ENCODE measurements at regions not wholly inside any gene's neighbourhood (a gene's known extent, or its start where the extent isn't known, plus 50 kb on each side); places are given as distances from the start of the nearest gene placed in this dataset.

GRCh38 chr9:22279636-22280035 is 167.0 kb upstream of the DMRTA1 start:
- Histone ChIP-seq H3K36me3 (no peaks in the 10 kb centered on the region), H3K4me3 (no peak overlapping the region), H3K4me1 (no peaks in the 10 kb centered on the region), H3K9me3 (no peaks in the 10 kb centered on the region), H3K27ac (no peak overlapping the region), H3K27me3 (no peaks in the 10 kb centered on the region)
- intact Hi-C loops (cut with DNase I) = no loop called here
- no peak for TF ChIP-seq CTCF (IDR thresholded peaks at IDR 0.05)
- no peak for TF ChIP-seq POLR2AphosphoS5 (IDR thresholded peaks at IDR 0.05; ENCODE audit: insufficient read depth in 1 of 2, low read depth in 1 of 2)
- TF ChIP-seq POLR2A (IDR thresholded peaks at IDR 0.05) = no peak
- no peak for DNase-seq (ENCODE audit: extremely low spot score in 2 of 2)

DNA sequence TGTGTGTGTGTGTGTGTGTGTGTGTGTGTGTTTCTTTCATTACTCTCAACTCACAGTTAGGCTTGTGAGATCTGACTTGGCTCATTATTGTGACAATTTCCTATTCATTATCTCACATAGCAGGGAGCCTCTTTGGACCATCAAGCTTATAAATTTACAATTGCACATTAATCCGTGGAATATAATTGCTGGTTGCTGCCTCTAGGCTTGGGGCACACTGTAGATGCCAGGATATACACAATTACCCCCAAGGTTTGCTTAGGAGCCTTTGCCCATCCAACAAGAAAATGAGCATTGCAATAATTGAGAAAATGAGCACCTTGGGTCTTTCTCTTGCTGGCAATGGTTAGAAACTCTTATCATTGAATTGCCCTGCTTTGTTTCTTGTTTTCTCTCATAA is 161.6 kb upstream of the DMRTA1 start:
- H3K4me3 ChIP-seq = no peak overlapping the region
- H3K36me3 ChIP-seq = no peaks in the 10 kb centered on the region
- no peak overlapping the region for H3K27ac ChIP-seq
- no peak for DNase-seq (ENCODE audit: extremely low spot score in 2 of 2)
- no peak for TF ChIP-seq POLR2A (IDR thresholded peaks at IDR 0.05)
- TF ChIP-seq POLR2AphosphoS5 (IDR thresholded peaks at IDR 0.05; ENCODE audit: insufficient read depth in 1 of 2, low read depth in 1 of 2) = no peak
- no peak for TF ChIP-seq CTCF (IDR thresholded peaks at IDR 0.05)
- H3K27me3 ChIP-seq = no peaks in the 10 kb centered on the region
- no peaks in the 10 kb centered on the region for H3K4me1 ChIP-seq
- intact Hi-C loops (cut with DNase I) = no loop called here
- H3K9me3 ChIP-seq = no peaks in the 10 kb centered on the region

GRCh38 chr9:22286661-22287060 is 160.0 kb upstream of the DMRTA1 start:
- DNase-seq (ENCODE audit: extremely low spot score in 2 of 2) = no peak
- TF ChIP-seq POLR2AphosphoS5 (IDR thresholded peaks at IDR 0.05; ENCODE audit: insufficient read depth in 1 of 2, low read depth in 1 of 2) = no peak
- Histone ChIP-seq H3K9me3 (no peaks in the 10 kb centered on the region), H3K27ac (no peak overlapping the region), H3K36me3 (no peaks in the 10 kb centered on the region), H3K4me1 (no peaks in the 10 kb centered on the region), H3K27me3 (no peaks in the 10 kb centered on the region), H3K4me3 (no peak overlapping the region)
- intact Hi-C loops (cut with DNase I) = no loop called here

GRCh38 chr9:22288661-22289060 is 158.0 kb upstream of the DMRTA1 start:
- Histone ChIP-seq H3K4me3 (no peak overlapping the region), H3K36me3 (no peaks in the 10 kb centered on the region), H3K27me3 (no peaks in the 10 kb centered on the region), H3K4me1 (no peaks in the 10 kb centered on the region), H3K9me3 (no peaks in the 10 kb centered on the region), H3K27ac (no peak overlapping the region)
- TF ChIP-seq POLR2AphosphoS5 (IDR thresholded peaks at IDR 0.05; ENCODE audit: insufficient read depth in 1 of 2, low read depth in 1 of 2) = no peak
- no peak for TF ChIP-seq POLR2A (IDR thresholded peaks at IDR 0.05)
- TF ChIP-seq CTCF (IDR thresholded peaks at IDR 0.05) = no peak
- intact Hi-C loops (cut with DNase I) = no loop called here
- no peak for DNase-seq (ENCODE audit: extremely low spot score in 2 of 2)

DNA sequence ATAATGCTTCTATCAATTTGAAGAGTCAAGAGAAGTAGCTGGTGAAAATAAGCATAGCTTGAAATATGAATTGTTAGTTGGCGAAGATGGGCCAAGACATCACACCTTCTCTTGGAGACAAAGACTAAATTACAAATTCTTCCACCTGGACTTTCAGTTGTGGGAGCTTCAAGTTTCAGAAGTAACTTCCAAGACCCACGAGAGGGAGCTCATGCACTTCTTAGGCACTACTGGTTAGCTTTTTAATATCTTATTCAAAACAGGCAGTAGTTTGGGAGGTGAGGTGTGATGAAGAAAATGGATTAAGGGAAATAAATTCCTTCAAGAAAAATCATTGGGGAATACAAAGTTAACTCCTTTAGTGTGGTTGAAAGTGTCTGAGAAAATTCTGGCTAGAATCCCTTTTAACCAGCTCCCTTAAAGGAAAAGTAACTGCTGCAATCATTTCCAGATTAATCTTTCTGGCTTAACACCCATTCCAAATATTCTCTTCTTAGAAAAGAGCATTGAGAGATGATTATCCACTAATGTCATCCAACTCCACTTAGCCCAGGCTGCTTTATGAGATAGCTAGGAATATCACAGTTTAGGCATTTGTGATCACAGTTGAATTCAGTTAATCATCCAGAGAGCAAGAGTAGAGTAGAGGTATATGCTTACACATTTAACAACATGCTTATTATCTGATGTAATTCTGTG is 139.5 kb upstream of the DMRTA1 start:
- H3K36me3 ChIP-seq = no peaks in the 10 kb centered on the region
- TF ChIP-seq POLR2AphosphoS5 (IDR thresholded peaks at IDR 0.05; ENCODE audit: insufficient read depth in 1 of 2, low read depth in 1 of 2) (no peak), POLR2A (IDR thresholded peaks at IDR 0.05) (no peak), CTCF (IDR thresholded peaks at IDR 0.05) (no peak)
- intact Hi-C loops (cut with DNase I) = no loop called here
- no peaks in the 10 kb centered on the region for H3K4me1 ChIP-seq
- H3K27me3 ChIP-seq = no peaks in the 10 kb centered on the region
- no peak overlapping the region for H3K27ac ChIP-seq
- DNase-seq (ENCODE audit: extremely low spot score in 2 of 2) = no peak
- H3K4me3 ChIP-seq = no peak overlapping the region
- no peaks in the 10 kb centered on the region for H3K9me3 ChIP-seq
